ENCODE measurements at regions not wholly inside any gene's neighbourhood (a gene's known extent, or its start where the extent isn't known, plus 50 kb on each side); places are given as distances from the start of the nearest gene placed in this dataset.

GRCh38 chr10:31132681-31133244 lies 101.1 kb upstream of the ZNF438 start:
- Histone ChIP-seq H3K9me3 (ENCODE audit: low read length) (no peaks in the 10 kb centered on the region), H3K27ac (ENCODE audit: low read length) (no peak overlapping the region), H3K4me2 (ENCODE audit: low read length) (no peak overlapping the region), H2AFZ (ENCODE audit: low read length) (no peak overlapping the region), H3K4me3 (ENCODE audit: low read length) (no peak overlapping the region), H4K20me1 (ENCODE audit: low read length) (no peaks in the 10 kb centered on the region), H3K36me3 (ENCODE audit: low read depth, low read length) (no peaks in the 10 kb centered on the region), H3F3A (ENCODE audit: low read length, unreplicated experiment) (no peaks in the 10 kb centered on the region), H3K9me2 (replicated peaks; ENCODE audit: low read length) (no peaks in the 10 kb centered on the region), H3K27me3 (ENCODE audit: low read length) (no peaks in the 10 kb centered on the region), H3K79me2 (ENCODE audit: low read length) (no peaks in the 10 kb centered on the region), H3K9ac (ENCODE audit: low read length) (no peak overlapping the region), H3K4me1 (ENCODE audit: insufficient read depth, low read length) (peaks cover 11% of the 10 kb centered on the region; the same call in 1 of the 2 replicates)
- ChIA-PET POLR2A (ENCODE audit: unreplicated experiment) (interaction anchor here (0.6 kb wide), 1 partner anchor 216 kb away, joined by 4 read pairs; no protein-coding TSS in a partner anchor), CTCF (no interaction called here)
- no TSS peak for BruUV-seq (replicated peaks)
- ATAC-seq: no peak
- no peak for TF ChIP-seq EZH2phosphoT487 (IDR thresholded peaks at IDR 0.05; ENCODE audit: borderline replicate concordance, low read length)
- TF ChIP-seq CTCF (conservative IDR thresholded peaks at IDR 0.05; ENCODE audit: low read depth, low read length): no peak
- TF ChIP-seq EZH2 (IDR thresholded peaks at IDR 0.05; ENCODE audit: low read length, unreplicated experiment): no peak
- no peak for DNase-seq
- intact Hi-C loops (cut with micrococcal nuclease): loop anchor here (5.0 kb wide), 1 partner anchor 350 kb away; no protein-coding TSS in a partner anchor

- Histone ChIP-seq H3K79me2 (ENCODE audit: low read length) (no peaks in the 10 kb centered on the region), H3K4me2 (ENCODE audit: low read length) (no peak overlapping the region), H3K4me3 (ENCODE audit: low read length) (no peak overlapping the region), H2AFZ (ENCODE audit: low read length) (no peak overlapping the region), H3K4me1 (ENCODE audit: insufficient read depth, low read length) (peaks cover 11% of the 10 kb centered on the region; the same call in 1 of the 2 replicates), H3K9me2 (replicated peaks; ENCODE audit: low read length) (no peaks in the 10 kb centered on the region), H3K9me3 (ENCODE audit: low read length) (no peaks in the 10 kb centered on the region), H3F3A (ENCODE audit: low read length, unreplicated experiment) (no peaks in the 10 kb centered on the region), H4K20me1 (ENCODE audit: low read length) (no peaks in the 10 kb centered on the region), H3K36me3 (ENCODE audit: low read depth, low read length) (no peaks in the 10 kb centered on the region), H3K9ac (ENCODE audit: low read length) (no peak overlapping the region), H3K27me3 (ENCODE audit: low read length) (no peaks in the 10 kb centered on the region), H3K27ac (ENCODE audit: low read length) (no peak overlapping the region)
- ATAC-seq (no peak), DNase-seq (no peak)
- intact Hi-C loops (cut with micrococcal nuclease): loop anchor here (5.0 kb wide), 1 partner anchor 351 kb away; no protein-coding TSS in a partner anchor
- no TSS peak for BruUV-seq (replicated peaks)
- CTCF ChIA-PET: interaction anchor here (0.6 kb wide), 1 partner anchor 101 kb away, joined by 6 read pairs; the partner anchor contains the start of gene ZNF438
- no peak for TF ChIP-seq EZH2phosphoT487 (IDR thresholded peaks at IDR 0.05; ENCODE audit: borderline replicate concordance, low read length)
- no peak for TF ChIP-seq EZH2 (IDR thresholded peaks at IDR 0.05; ENCODE audit: low read length, unreplicated experiment)
- TF ChIP-seq CTCF (conservative IDR thresholded peaks at IDR 0.05; ENCODE audit: low read depth, low read length): no peak
- POLR2A ChIA-PET (ENCODE audit: unreplicated experiment): interaction anchor here (0.6 kb wide), 1 partner anchor 216 kb away, joined by 4 read pairs; no protein-coding TSS in a partner anchor
Measured at GRCh38 chr10:31133251-31133791, 101.7 kb upstream of the ZNF438 start.

DNA sequence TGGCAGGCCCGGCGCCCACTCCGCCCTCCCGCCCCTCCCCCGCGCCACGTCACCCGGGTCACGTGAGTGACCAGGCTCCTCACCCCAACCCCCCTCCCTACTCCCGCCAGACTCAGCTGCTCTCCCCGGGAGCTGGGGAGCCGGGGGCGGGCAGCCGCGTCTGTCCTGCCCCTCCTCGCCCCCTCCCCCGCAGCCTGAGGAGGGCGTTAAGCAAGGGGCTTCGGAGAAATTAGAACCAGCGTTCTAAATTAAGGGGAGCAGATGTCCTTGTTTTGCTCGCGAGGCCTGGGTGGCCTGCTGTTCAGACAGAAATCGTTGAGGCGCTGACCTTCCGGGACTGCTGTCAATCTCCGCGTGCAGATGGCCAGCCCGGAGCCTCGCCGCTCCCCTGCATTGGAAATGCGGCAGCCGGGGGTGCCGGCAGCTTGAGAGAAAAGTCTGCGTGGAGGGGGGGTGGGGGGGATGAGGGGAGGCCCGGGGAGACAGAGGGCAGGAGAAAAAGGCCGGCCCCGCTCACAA lies 102.2 kb upstream of the ZNF438 start:
- Histone ChIP-seq H3F3A (ENCODE audit: low read length, unreplicated experiment) (no peaks in the 10 kb centered on the region), H3K27ac (ENCODE audit: low read length) (no peak overlapping the region), H3K79me2 (ENCODE audit: low read length) (no peaks in the 10 kb centered on the region), H4K20me1 (ENCODE audit: low read length) (no peaks in the 10 kb centered on the region), H3K4me1 (ENCODE audit: insufficient read depth, low read length) (peaks cover 11% of the 10 kb centered on the region; the same call in 1 of the 2 replicates), H2AFZ (ENCODE audit: low read length) (no peak overlapping the region), H3K9me3 (ENCODE audit: low read length) (no peaks in the 10 kb centered on the region), H3K27me3 (ENCODE audit: low read length) (no peaks in the 10 kb centered on the region), H3K36me3 (ENCODE audit: low read depth, low read length) (no peaks in the 10 kb centered on the region), H3K4me3 (ENCODE audit: low read length) (no peak overlapping the region), H3K9me2 (replicated peaks; ENCODE audit: low read length) (no peaks in the 10 kb centered on the region), H3K4me2 (ENCODE audit: low read length) (no peak overlapping the region), H3K9ac (ENCODE audit: low read length) (no peak overlapping the region)
- POLR2A ChIA-PET (ENCODE audit: unreplicated experiment): no interaction called here
- CTCF ChIA-PET: interaction anchor here (0.6 kb wide), 1 partner anchor 102 kb away, joined by 6 read pairs; the partner anchor contains the start of gene ZNF438
- TF ChIP-seq EZH2 (IDR thresholded peaks at IDR 0.05; ENCODE audit: low read length, unreplicated experiment) (no peak), EZH2phosphoT487 (IDR thresholded peaks at IDR 0.05; ENCODE audit: borderline replicate concordance, low read length) (no peak)
- ATAC-seq (no peak), DNase-seq (no peak)
- intact Hi-C loops (cut with micrococcal nuclease): loop anchor here (1.0 to 5.0 kb wide), 2 partner anchors 101 to 352 kb away; no protein-coding TSS in a partner anchor
- BruUV-seq (replicated peaks): no TSS peak

All from PC-3 (cell line).